ENCODE measurements at regions not wholly inside any gene's neighbourhood (a gene's known extent, or its start where the extent isn't known, plus 50 kb on each side); places are given as distances from the start of the nearest gene placed in this dataset.

- DNase-seq (ENCODE audit: low spot score): no peak
- TF ChIP-seq CTCF (IDR thresholded peaks at IDR 0.05; ENCODE audit: extremely low read depth, missing control alignments): no peak
Observed at GRCh38 chr4:38442073-38442788, 221.8 kb upstream of the KLF3 start.

GRCh38 chr4:38449506-38450174, 214.4 kb upstream of the KLF3 start:
- TF ChIP-seq CTCF (IDR thresholded peaks at IDR 0.05; ENCODE audit: extremely low read depth, missing control alignments): no peak
- no peak for DNase-seq (ENCODE audit: low spot score)

GRCh38 chr4:38452009-38452408, 212.0 kb upstream of the KLF3 start:
- TF ChIP-seq CTCF (IDR thresholded peaks at IDR 0.05; ENCODE audit: extremely low read depth, missing control alignments): no peak
- DNase-seq (ENCODE audit: low spot score): no peak

- no peak for DNase-seq (ENCODE audit: low spot score)
- TF ChIP-seq CTCF (IDR thresholded peaks at IDR 0.05; ENCODE audit: extremely low read depth, missing control alignments): no peak
Observed at GRCh38 chr4:38452542-38452941, 211.5 kb upstream of the KLF3 start.

- DNase-seq (ENCODE audit: low spot score): no peak
- no peak for TF ChIP-seq CTCF (IDR thresholded peaks at IDR 0.05; ENCODE audit: extremely low read depth, missing control alignments)
Observed at GRCh38 chr4:38453253-38453881, 210.6 kb upstream of the KLF3 start.

- no peak for DNase-seq (ENCODE audit: low spot score)
- no peak for TF ChIP-seq CTCF (IDR thresholded peaks at IDR 0.05; ENCODE audit: extremely low read depth, missing control alignments)
Observed at GRCh38 chr4:38454284-38454683, 209.7 kb upstream of the KLF3 start.

Measured in GM20000 (cell line).